Amniotic stem cell (primary cell): ENCODE measurements at regions not wholly inside any gene's neighbourhood (a gene's known extent, or its start where the extent isn't known, plus 50 kb on each side); places are given as distances from the start of the nearest gene placed in this dataset.
A peak's percentile ranks its signal among the peaks of the same experiment; 100 is the strongest.

ENCODE experiments used
- DNase-seq: peaks from one replicate; lab custom pipeline; 2025; lab: John Stamatoyannopoulos, UW

DNA sequence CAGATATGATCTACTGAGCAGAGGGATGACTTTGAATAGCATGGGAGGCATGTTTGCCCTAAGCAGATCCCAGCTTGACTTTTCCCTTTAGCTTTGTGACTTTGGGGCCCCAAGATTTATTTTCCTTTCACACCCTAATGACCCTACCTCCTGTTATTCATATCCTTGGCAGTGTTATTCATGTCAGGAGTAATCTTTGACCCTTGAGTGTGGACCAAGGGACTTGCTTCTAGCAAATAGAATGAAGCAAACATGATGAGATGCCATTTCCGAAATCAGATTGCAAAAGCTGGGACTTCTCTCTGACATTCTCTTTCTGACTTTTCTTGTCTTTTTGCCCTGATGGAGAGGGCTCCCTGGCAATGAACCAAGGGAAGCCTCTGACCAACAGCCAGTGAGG is 415.4 kb upstream of the PROK2 start:
- DNase-seq = no peak

DNA sequence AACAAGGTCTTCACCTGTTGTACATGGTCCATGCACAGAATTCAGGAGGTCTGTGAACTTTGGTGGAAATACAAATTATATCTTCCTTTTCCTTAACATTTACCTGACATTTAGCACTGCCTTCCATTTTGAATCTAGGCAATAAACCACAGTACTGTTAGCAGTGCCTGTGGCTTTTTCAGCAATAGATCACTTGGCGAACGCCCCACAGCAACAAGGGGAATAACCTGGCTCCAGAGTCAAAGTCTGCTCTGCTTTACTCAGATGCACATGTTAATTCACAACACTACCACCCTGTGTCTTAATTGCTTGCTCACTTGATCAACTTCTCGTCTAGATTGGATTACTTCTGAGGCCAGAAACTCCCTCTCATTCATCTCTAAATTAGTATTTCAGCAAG is 414.6 kb upstream of the PROK2 start:
- no peak for DNase-seq

GRCh38 chr3:72196377-72196929 is 411.5 kb upstream of the PROK2 start:
- DNase-seq = no peak

DNA sequence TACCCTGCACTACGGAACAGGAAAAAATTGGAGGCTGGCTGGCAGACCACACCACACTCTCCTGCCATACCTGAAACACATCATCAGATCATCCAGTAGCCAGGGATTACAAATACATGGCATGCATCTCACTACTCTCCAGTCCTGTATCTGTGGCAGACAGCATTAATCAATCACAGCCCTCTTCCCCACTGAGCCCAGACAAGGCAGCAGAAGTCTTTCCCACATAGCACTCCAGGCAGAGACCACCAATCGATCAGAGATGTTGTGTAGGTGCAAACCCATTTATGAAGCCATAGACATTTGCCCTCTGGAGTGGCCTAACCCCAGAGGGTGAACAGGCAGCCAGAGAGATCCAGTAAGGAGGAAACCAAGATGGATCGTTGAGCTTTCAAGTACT is 410.9 kb upstream of the PROK2 start:
- no peak for DNase-seq

DNA sequence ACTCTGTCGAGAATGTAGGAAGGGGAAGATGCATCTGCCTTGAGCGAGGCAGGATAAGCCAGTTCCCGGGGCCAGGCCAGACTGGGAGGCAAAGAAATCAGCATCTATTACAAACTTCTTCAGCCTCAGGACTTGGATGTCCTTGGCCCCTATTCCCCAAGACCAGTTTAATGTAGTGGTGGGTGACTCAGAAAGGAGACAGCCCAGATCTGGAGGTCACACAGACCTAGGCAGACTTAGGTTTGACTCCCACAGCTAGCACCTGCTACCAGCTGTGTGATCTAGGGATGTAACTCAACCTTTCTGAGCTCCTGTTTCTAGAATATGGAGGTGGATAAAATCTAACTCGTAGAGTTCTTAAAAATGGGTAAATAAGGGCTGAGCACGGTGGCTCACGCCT is 409.5 kb upstream of the PROK2 start:
- no peak for DNase-seq

DNA sequence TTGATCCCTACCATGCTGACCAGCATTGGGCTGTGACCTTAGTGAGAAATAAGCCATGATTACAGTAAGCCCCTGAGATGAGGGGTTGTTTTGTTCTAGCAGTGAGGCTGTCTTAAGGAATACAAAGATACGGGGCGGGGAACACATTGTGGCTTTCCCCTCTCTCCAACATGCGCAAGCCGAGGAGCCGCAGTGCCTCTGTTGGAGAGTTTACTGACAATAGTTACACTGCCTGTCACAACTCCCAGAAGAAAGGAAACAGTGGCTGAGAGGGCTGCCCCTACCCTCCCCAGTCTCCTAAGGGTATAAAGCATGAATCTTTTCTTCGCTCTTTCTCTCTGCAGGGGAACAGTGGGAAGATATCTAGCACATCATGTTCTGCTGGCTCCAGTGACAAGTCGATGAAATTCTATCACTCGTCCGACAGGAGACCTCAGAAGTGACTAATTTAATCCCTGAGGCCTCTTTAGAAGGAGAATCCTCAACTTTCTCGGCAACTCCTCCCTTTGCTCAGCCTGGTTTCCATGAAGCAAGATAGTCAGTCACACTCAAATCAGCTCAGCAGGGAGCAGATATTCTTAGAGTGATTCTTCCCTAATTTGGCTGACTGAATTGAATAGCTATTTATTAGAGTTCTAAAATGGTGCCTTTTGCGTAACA is 409.0 kb upstream of the PROK2 start:
- DNase-seq = no peak

DNA sequence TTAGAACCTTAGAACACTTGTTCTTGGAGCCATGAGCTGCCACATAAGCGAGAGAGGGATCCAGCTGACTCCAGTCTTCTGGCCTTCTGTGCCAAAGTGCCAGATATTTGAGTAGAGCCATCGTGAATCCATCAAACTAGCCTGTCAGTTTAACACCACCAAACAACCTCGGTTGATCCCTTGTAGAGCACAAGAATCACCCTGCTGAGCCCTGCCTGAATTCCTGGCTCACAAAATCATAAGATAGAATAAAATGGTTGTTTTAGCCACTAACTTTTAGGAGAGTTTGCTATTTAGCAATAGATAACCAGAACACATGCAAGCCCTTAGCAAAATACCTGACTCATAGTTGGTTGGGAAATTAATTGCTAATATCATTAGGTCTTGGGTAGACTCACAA is 407.6 kb upstream of the PROK2 start:
- DNase-seq = no peak

- DNase-seq = no peak
These were observed 406.4 kb upstream of the PROK2 start for GRCh38 chr3:72191209-72191960.

DNA sequence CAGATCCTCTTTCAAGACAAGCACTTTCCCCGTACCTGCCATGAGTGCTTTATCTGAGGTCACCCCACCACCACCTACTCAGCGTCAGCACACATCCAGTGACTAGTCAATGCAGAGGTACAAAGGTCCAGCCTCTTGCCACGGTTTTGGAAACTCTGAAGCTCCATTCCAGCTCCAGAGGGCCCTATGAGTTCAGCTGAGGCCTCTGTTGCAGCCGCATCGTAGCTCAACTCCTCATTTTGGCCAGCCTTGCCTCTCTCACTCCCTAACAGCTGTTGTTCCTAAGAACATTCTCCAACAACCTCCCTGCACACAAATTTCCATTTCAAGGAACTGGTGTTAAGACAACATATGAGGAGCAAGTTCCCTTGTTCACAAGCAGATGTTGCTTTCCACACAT is 405.1 kb upstream of the PROK2 start:
- no peak for DNase-seq

DNA sequence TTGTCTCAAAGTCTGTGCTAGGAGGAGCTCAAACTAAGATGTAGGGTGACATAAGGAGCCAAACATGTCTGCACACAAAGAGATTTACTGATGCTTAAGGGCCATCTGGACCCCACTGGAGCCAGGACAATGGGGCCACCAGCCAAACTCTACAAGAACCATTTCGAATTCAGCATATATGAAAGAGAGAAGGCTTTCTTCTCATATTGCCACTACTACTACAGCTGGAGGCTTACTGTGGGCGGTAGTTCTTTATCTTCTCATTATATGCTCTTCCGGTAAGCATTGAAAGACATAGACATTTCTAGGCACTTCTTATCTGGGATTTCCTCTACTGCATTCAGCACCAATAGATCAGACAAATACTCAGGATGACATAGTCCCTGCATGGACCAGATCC is 404.4 kb upstream of the PROK2 start:
- DNase-seq = no peak

DNA sequence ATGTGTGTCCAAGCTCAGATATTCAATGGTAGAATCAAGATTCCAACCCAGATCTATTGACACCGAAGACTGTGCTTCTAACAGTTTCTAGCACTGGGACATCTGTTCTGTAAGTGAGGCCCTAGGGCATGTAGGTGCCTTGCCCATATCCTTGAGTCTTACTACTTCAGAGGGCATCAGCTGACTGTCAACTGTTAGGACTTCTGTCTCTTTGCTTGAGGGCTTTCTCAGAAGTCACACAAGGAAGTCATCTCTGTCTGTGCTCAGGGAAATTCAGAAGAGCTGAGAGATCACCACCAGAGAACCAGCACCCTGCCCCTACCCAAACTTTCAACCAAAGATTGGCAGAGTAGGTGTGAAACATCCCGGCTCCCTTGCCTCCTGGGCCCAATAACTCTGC is 403.6 kb upstream of the PROK2 start:
- no peak for DNase-seq

GRCh38 chr3:72187131-72187530 is 402.2 kb upstream of the PROK2 start:
- DNase-seq = no peak

DNA sequence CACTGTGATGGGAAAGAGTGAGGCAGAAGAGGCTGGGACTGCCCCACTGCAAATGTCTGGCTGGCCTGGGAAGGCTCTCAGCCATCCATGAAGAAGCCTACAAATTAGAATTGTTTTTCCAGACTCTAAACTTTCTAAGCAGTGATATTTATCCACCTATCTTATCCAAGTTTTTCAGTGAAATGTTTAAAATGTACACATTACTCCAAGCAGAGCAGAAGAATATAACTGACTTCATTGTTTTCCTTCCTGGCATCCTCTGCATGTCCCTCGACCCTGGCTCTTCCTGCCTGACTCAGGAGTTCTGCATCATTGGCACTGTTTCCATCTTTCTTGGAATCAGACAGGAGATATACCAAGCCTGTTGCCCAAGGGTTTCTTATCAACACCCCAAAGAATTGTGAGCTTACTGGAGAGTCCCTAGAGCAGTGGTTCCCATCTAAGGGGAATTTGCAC is 401.5 kb upstream of the PROK2 start:
- DNase-seq = peak; percentile 22

GRCh38 chr3:72185549-72186399 is 400.8 kb upstream of the PROK2 start:
- peak; percentile 38 for DNase-seq

- no peak for DNase-seq
These were observed 398.5 kb upstream of the PROK2 start for GRCh38 chr3:72183489-72183888.

DNA sequence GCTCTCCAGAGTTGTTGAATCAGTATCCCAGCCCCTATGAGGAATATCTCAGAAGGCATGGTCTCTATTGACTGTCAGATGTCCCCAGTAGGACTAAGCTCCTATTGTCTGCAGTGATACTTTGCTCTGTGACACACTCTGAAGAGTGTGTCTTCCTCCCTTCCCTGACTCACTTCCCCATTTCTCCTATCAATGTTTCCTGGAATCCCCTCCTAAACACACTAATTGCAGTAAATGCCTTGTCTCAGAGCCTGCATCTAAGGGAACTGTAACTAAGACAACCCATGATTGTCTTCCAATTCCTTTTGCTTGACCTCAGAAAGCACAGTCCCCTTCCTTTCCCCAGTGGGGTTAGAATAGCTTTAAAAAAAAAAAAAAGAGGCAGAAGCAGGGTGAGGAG is 397.3 kb upstream of the PROK2 start:
- no peak for DNase-seq

DNA sequence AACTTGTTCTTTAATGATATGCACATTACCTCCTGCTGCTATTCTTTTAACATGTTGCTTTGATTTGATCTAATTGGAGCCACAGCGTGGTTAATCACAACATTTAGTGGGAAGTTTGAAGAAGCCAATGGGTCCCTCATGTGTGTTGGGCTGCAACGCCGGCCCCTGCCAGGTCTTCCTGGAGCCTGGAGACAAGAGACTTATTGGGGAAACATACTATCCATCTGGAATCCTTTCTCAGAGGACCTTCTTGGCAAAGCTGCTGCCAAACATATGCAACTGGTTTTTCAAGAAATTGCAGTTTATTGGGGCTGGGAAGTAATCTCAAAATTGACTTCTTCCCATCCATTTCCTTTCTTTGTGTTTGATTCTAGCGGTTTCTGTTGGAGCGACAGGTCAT is 396.3 kb upstream of the PROK2 start:
- no peak for DNase-seq

- DNase-seq = no peak
These were observed 395.5 kb upstream of the PROK2 start for GRCh38 chr3:72180405-72180804.

GRCh38 chr3:72179107-72179464 is 394.1 kb upstream of the PROK2 start:
- DNase-seq = no peak

DNA sequence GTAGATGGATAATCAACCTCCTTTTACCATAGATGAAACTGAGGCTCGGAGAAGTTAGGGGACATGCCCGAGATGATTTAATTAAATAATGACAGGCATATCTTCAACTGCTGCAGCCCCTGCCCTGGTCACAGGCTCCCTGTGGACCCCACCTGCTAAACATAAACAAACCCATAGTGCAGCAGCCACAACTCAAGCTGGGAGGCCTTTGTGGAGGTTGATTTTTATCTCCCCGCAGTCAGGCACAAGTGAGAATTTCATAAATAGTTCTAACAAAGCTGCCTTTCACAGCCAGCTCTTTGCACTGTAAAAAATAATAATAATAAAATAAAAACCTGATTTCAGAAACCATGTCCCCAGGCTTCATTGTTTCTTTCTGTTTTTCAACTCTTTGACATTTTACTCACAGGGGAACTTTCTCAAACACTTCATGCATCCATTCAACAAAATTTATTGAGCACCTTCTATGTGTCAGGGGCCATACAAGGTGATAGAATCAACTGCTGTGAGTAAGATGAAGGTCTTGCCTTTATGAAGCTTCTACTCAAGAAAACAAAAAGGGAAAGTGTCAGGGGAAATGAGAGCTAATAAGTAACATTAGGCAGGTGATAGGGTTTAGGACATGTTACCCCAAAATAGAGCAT is 393.6 kb upstream of the PROK2 start:
- DNase-seq = no peak

- no peak for DNase-seq
These were observed 392.4 kb upstream of the PROK2 start for GRCh38 chr3:72177075-72178050.
